Nephron progenitor cell (in vitro differentiated cells): ENCODE measurements at regions not wholly inside any gene's neighbourhood (a gene's known extent, or its start where the extent isn't known, plus 50 kb on each side); places are given as distances from the start of the nearest gene placed in this dataset.

Experiments used
- DNase-seq: peaks from one replicate; pipeline ENCODE4 v3.0.0; 2021
- H3K27ac Mint-ChIP-seq: 2 replicates; pipeline ENCODE4 v1.8.0; 2021; ENCODE audit warnings: mild to moderate bottlenecking, moderate library complexity, mixed read lengths
- H3K27me3 Mint-ChIP-seq: 2 replicates; pipeline ENCODE4 v1.8.0; 2021; ENCODE audit warnings: mild to moderate bottlenecking, low read depth, mixed read lengths; ENCODE audit not compliant: poor library complexity
- H3K36me3 Mint-ChIP-seq: 2 replicates; pipeline ENCODE4 v1.8.0; 2021; ENCODE audit warnings: low read depth, mixed read lengths
- H3K4me1 Mint-ChIP-seq: 2 replicates; pipeline ENCODE4 v1.8.0; 2021; ENCODE audit warnings: mixed read lengths
- H3K4me3 Mint-ChIP-seq: 2 replicates; pipeline ENCODE4 v1.8.0; 2021; ENCODE audit warnings: mild to moderate bottlenecking, moderate library complexity, mixed read lengths
- H3K9me3 Mint-ChIP-seq: 2 replicates; pipeline ENCODE4 v1.8.0; 2021; ENCODE audit warnings: mild to moderate bottlenecking, moderate library complexity, mixed read lengths
- TF ChIP-seq, protein P1 (sequence below): fragments of 200-600 bp; sonication (generic); IDR thresholded peaks from 2 replicates; pipeline ENCODE4 v1.5.0; 2021; ENCODE audit warnings: antibody characterized with exemption

DNA sequence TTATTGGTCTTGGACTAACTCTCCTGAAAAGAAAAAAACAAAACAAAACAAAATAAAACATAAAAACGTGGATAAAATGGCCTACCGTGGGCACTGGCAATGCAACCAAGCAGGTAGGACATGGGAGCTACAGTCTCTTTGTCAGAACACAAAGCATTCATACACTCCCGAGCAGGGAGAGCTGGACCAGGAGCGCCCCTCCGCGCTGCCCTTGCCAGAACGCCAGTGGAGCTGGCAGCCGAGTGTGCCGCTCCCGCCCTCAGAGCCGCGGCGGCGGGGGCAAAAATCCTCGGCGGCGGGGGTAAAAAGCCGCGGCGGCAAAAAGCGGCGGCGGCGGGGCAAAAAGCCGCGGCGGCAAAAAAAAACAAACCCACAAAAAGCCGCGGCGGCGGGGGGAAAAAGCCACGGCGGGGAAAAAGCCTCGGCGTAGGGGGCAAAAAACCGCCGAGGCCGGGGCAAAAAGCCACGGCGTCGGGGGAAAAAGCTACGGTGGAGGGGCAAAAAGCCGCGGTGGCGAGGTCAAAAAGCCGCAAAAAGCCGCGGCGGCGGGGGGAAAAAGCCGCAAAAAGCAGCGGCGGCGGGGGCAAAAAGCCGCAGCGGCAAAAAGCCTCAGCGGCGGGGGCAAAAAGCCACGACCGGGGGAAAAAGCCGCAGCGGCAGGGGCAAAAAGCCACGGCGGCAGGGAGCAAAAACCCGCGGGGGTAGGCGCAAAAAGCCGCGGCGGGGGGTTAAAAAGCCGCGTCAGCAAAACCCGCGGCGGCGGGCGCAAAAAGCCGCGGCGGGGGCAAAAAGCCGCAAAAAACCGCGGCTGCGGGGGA lies 418.1 kb downstream of the ZNF716 start:
- no peak overlapping the region for H3K4me3 Mint-ChIP-seq

DNA sequence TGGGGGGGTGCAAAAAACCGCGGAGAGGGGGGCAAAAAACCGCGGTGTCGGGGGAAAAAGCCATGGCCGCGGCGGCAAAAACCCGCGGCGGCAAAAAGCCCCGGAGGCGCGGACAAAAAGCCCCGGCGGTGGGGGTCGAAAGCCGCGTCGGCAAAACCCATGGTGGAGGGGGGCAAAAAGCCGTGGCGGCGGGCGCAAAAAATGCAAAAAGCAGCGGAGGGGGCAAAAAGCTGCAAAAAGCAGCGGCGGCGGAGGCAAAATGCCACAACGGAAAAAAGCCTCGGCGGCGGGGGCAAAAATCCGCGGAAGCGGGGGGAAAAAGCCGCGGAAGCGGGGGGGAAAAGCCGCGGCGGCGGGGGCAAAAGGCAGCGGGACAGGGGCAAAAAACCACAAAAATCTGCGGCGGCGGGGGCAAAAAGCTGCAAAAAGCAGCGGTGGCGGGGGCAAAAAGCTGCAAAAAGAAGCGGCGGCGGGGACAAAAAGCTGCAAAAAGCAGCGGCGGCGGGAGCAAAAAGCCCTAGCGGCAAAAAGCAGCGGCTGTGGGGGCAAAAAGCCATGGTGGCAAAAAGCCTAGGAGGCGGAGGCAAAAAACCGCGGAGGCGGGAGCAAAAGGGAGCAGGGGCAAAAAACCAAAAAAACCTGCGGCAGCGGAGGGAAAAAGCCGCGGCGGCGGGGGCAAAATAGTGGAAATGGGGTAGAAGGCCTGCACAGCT lies 418.9 kb downstream of the ZNF716 start:
- Mint-ChIP-seq H3K36me3 (no peaks in the 10 kb centered on the region), H3K27me3 (no peaks in the 10 kb centered on the region), H3K4me3 (no peak overlapping the region), H3K9me3 (peaks cover 72% of the 10 kb centered on the region), H3K27ac (no peak overlapping the region), H3K4me1 (no peaks in the 10 kb centered on the region)
- TF ChIP-seq, protein P1, sequence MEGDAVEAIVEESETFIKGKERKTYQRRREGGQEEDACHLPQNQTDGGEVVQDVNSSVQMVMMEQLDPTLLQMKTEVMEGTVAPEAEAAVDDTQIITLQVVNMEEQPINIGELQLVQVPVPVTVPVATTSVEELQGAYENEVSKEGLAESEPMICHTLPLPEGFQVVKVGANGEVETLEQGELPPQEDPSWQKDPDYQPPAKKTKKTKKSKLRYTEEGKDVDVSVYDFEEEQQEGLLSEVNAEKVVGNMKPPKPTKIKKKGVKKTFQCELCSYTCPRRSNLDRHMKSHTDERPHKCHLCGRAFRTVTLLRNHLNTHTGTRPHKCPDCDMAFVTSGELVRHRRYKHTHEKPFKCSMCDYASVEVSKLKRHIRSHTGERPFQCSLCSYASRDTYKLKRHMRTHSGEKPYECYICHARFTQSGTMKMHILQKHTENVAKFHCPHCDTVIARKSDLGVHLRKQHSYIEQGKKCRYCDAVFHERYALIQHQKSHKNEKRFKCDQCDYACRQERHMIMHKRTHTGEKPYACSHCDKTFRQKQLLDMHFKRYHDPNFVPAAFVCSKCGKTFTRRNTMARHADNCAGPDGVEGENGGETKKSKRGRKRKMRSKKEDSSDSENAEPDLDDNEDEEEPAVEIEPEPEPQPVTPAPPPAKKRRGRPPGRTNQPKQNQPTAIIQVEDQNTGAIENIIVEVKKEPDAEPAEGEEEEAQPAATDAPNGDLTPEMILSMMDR: no peak
- DNase-seq: no peak

More for the DNA sequence above, 418.1 kb downstream of the ZNF716 start:
- DNase-seq: no peak
- no peaks in the 10 kb centered on the region for H3K36me3 Mint-ChIP-seq
- no peak overlapping the region for H3K27ac Mint-ChIP-seq
- peaks cover 72% of the 10 kb centered on the region for H3K9me3 Mint-ChIP-seq
- TF ChIP-seq, protein P1: no peak
- H3K27me3 Mint-ChIP-seq: no peaks in the 10 kb centered on the region
- no peaks in the 10 kb centered on the region for H3K4me1 Mint-ChIP-seq
